Liver (tissue), 8 donors: ENCODE measurements at regions not wholly inside any gene's neighbourhood (a gene's known extent, or its start where the extent isn't known, plus 50 kb on each side); places are given as distances from the start of the nearest gene placed in this dataset.

Experiments
- DNase-seq: peaks from one replicate; pipeline ENCODE4 v3.0.0-alpha.2; 2017; ENCODE audit warnings: low spot score
- H3K27ac ChIP-seq, 2 donors: one replicate each; pipeline ENCODE4 v1.7.0; 2013; ENCODE audit warnings: inconsistent platforms in 2 of 2, low read length in 2 of 2, control low read depth in 1 of 2, low read depth in 1 of 2, mild to moderate bottlenecking in 1 of 2
- H3K27me3 ChIP-seq, 4 donors: one replicate each; pipeline versions ENCODE4 v1.6.1 to v1.7.0; 2013; ENCODE audit warnings: low read length in 3 of 4, inconsistent platforms in 1 of 4, mild to moderate bottlenecking in 1 of 4, moderate library complexity in 1 of 4; ENCODE audit not compliant: control insufficient read depth in 4 of 4, insufficient read depth in 4 of 4
- H3K36me3 ChIP-seq, 4 donors: one replicate each; pipeline versions ENCODE4 v1.6.1 to v1.7.0; 2013; ENCODE audit warnings: low read length in 3 of 4, mild to moderate bottlenecking in 3 of 4, low read depth in 1 of 4, moderate library complexity in 1 of 4; ENCODE audit not compliant: control insufficient read depth in 4 of 4, insufficient read depth in 3 of 4
- H3K4me1 ChIP-seq, 4 donors: one replicate each; pipeline versions ENCODE4 v1.6.1 to v1.7.0; 2013; ENCODE audit warnings: low read length in 3 of 4, mild to moderate bottlenecking in 3 of 4, moderate library complexity in 1 of 4; ENCODE audit not compliant: control insufficient read depth in 4 of 4, insufficient read depth in 4 of 4
- H3K4me3 ChIP-seq, 3 donors: one replicate each; pipeline versions ENCODE4 v1.6.1 to v1.7.0; 2013; ENCODE audit warnings: low read length in 3 of 3, control low read depth in 1 of 3, low read depth in 1 of 3, mild to moderate bottlenecking in 1 of 3
- H3K9ac ChIP-seq, 2 donors: one replicate each; pipeline ENCODE4 v1.7.0; 2013; ENCODE audit warnings: low read length in 2 of 2, mild to moderate bottlenecking in 2 of 2, moderate library complexity in 2 of 2, control low read depth in 1 of 2, low read depth in 1 of 2
- H3K9me3 ChIP-seq, 4 donors: one replicate each; pipeline versions ENCODE4 v1.6.1 to v1.7.0; 2013; ENCODE audit warnings: low read length in 3 of 4; ENCODE audit not compliant: control insufficient read depth in 4 of 4
- ATF3 ChIP-seq: IDR thresholded peaks from 2 replicates; pipeline ENCODE4 v1.6.1; 2016; ENCODE audit warnings: antibody characterized with exemption
- CTCF ChIP-seq: fragments of 150-350 bp; IDR thresholded peaks from 2 replicates; pipeline ENCODE4 v1.5.1; 2017; ENCODE audit warnings: improper control_type of control experiment, low read depth, low read length; ENCODE audit not compliant: missing input control
- EGR1 ChIP-seq, 2 donors: IDR thresholded peaks; 2 replicates each; pipeline ENCODE4 v1.6.1; 2016 to 2018; ENCODE audit warnings: antibody characterized with exemption in 2 of 2, low read depth in 2 of 2
- FOXA1 ChIP-seq: IDR thresholded peaks from 2 replicates; pipeline ENCODE4 v1.6.1; 2016; ENCODE audit warnings: antibody characterized with exemption
- FOXA2 ChIP-seq: IDR thresholded peaks from 2 replicates; pipeline ENCODE4 v1.6.1; 2016; ENCODE audit warnings: antibody characterized with exemption
- GABPA ChIP-seq, 2 donors: IDR thresholded peaks in 1 of 2; conservative IDR thresholded peaks in 1 of 2; 2 replicates each; pipeline ENCODE4 v1.6.1; 2016; ENCODE audit warnings: antibody characterized with exemption in 2 of 2, mild to moderate bottlenecking in 1 of 2, moderate library complexity in 1 of 2
- HNF4A ChIP-seq, 2 donors: conservative IDR thresholded peaks; 2 replicates each; pipeline ENCODE4 v1.6.1; 2016; ENCODE audit warnings: antibody characterized with exemption in 2 of 2, mild to moderate bottlenecking in 2 of 2
- HNF4G ChIP-seq: IDR thresholded peaks from 2 replicates; pipeline ENCODE4 v1.6.1; 2016; ENCODE audit warnings: antibody characterized with exemption
- JUND ChIP-seq, 2 donors: IDR thresholded peaks; 2 replicates each; pipeline ENCODE4 v1.6.1; 2016; ENCODE audit warnings: antibody characterized with exemption in 2 of 2
- MAX ChIP-seq: IDR thresholded peaks from 2 replicates; pipeline ENCODE4 v1.6.1; 2016; ENCODE audit warnings: antibody characterized with exemption
- NR2F2 ChIP-seq: IDR thresholded peaks from 2 replicates; pipeline ENCODE4 v1.6.1; 2016; ENCODE audit warnings: antibody characterized with exemption
- RAD21 ChIP-seq, 2 donors: IDR thresholded peaks; 2 replicates each; pipeline ENCODE4 v1.6.1; 2016; ENCODE audit warnings: antibody characterized with exemption in 2 of 2, mild to moderate bottlenecking in 2 of 2
- REST ChIP-seq: IDR thresholded peaks from 2 replicates; pipeline ENCODE4 v1.6.1; 2016; ENCODE audit warnings: antibody characterized with exemption, mild to moderate bottlenecking
- RXRA ChIP-seq, 2 donors: IDR thresholded peaks; 2 replicates each; pipeline ENCODE4 v1.6.1; 2017 to 2018; ENCODE audit warnings: antibody characterized with exemption in 2 of 2, mild to moderate bottlenecking in 1 of 2
- SP1 ChIP-seq: IDR thresholded peaks from 2 replicates; pipeline ENCODE4 v1.6.1; 2018; ENCODE audit warnings: antibody characterized with exemption, mild to moderate bottlenecking
- TAF1 ChIP-seq: conservative IDR thresholded peaks from 2 replicates; pipeline ENCODE4 v1.6.1; 2016; ENCODE audit warnings: antibody characterized with exemption, mild to moderate bottlenecking
- YY1 ChIP-seq: IDR thresholded peaks from 2 replicates; pipeline ENCODE4 v1.6.1; 2016; ENCODE audit warnings: antibody characterized with exemption, mild to moderate bottlenecking
- ZBTB33 ChIP-seq: IDR thresholded peaks from 2 replicates; pipeline ENCODE4 v1.6.1; 2016; ENCODE audit warnings: antibody characterized with exemption
- WGBS: extraction: QIAGEN DNeasy Blood & Tissue Kit; methylation state at CpG from one replicate; pipeline ENCODE4 v1.1.7; 2013; 5-methylcytosine and 5-hydroxymethylcytosine counted together
- donor health status: healthy.
- donor health status: healthy.
- donor health status: healthy.
- donor health status: healthy.
- donor health status: healthy.

- Histone ChIP-seq H3K4me1 (peaks cover 0 to 17% (median 15%) of the 10 kb centered on the region in 4 donors), H3K27ac (no peak overlapping the region), H3K36me3 (no peaks in the 10 kb centered on the region), H3K9me3 (peaks cover 0 to 3% (median 2%) of the 10 kb centered on the region in 4 donors), H3K4me3 (no peak overlapping the region), H3K9ac (no peak overlapping the region), H3K27me3 (no peaks in the 10 kb centered on the region)
- no peak for DNase-seq
- TF ChIP-seq CTCF: no peak
- TF ChIP-seq FOXA2: no peak
- no peak for TF ChIP-seq EGR1 (IDR thresholded peaks at IDR 0.05; ENCODE audit: low read depth in 2 of 2)
- WGBS: 93% methylated on average over 4 of the region's 4 CpGs
These were observed 699.7 kb downstream of the DOK5 start for GRCh38 chr20:55175081-55175480.

GRCh38 chr20:55174635-55175034, 699.2 kb downstream of the DOK5 start:
- TF ChIP-seq RAD21 (IDR thresholded peaks at IDR 0.05) (no peak), SP1 (no peak), RXRA (IDR thresholded peaks at IDR 0.05) (no peak), ZBTB33 (no peak), FOXA2 (no peak), NR2F2 (no peak), HNF4G (no peak), REST (no peak), GABPA (IDR thresholded peaks at IDR 0.05 in 1 of 2, conservative IDR thresholded peaks at IDR 0.05 in 1 of 2) (no peak), MAX (no peak), EGR1 (IDR thresholded peaks at IDR 0.05; ENCODE audit: low read depth in 2 of 2) (no peak), CTCF (no peak), TAF1 (no peak), YY1 (no peak), HNF4A (conservative IDR thresholded peaks at IDR 0.05) (no peak), JUND (IDR thresholded peaks at IDR 0.05) (no peak), ATF3 (no peak), FOXA1 (no peak)
- no peak for DNase-seq
- no peak overlapping the region for H3K9ac ChIP-seq
- no peaks in the 10 kb centered on the region for H3K36me3 ChIP-seq
- H3K27me3 ChIP-seq: no peaks in the 10 kb centered on the region
- peaks cover 0 to 17% (median 15%) of the 10 kb centered on the region in 4 donors for H3K4me1 ChIP-seq
- 80% methylated on average over 1 of the region's 1 CpG for WGBS
- no peak overlapping the region for H3K4me3 ChIP-seq
- H3K27ac ChIP-seq: no peak overlapping the region
- H3K9me3 ChIP-seq: no peaks in the 10 kb centered on the region
